Activated T-helper 17 cell treated with anti-CD3 and anti-CD28 coated beads, Interleukin-2, amount 50 U/mL, for 72 hours (primary cell): ENCODE measurements at regions not wholly inside any gene's neighbourhood (a gene's known extent, or its start where the extent isn't known, plus 50 kb on each side); places are given as distances from the start of the nearest gene placed in this dataset.

ENCODE experiments used
- ATAC-seq: fragments of 150-1000 bp; cut with Tn5 transposase; replicated peaks from 2 replicates; pipeline ENCODE4 v1.10.0; 2021; ENCODE audit warnings: mild to moderate bottlenecking, moderate library complexity
- H3K27ac Mint-ChIP-seq: one replicate; pipeline ENCODE4 v1.8.0; 2022; ENCODE audit warnings: mixed read lengths
- H3K27me3 Mint-ChIP-seq: one replicate; pipeline ENCODE4 v1.8.0; 2022; ENCODE audit warnings: mixed read lengths
- H3K36me3 Mint-ChIP-seq: one replicate; pipeline ENCODE4 v1.8.0; 2022; ENCODE audit warnings: low read depth, mild to moderate bottlenecking, mixed read lengths
- H3K4me1 Mint-ChIP-seq: one replicate; pipeline ENCODE4 v1.8.0; 2022; ENCODE audit warnings: mixed read lengths
- H3K4me3 Mint-ChIP-seq: one replicate; pipeline ENCODE4 v1.8.0; 2022; ENCODE audit warnings: mild to moderate bottlenecking, mixed read lengths
- H3K9me3 Mint-ChIP-seq: one replicate; pipeline ENCODE4 v1.8.0; 2022; ENCODE audit warnings: mixed read lengths

GRCh38 chr3:103601666-103602065, 1166.9 kb downstream of the ZPLD1 start:
- no peaks in the 10 kb centered on the region for H3K36me3 Mint-ChIP-seq
- H3K4me1 Mint-ChIP-seq: no peaks in the 10 kb centered on the region
- no peak overlapping the region for H3K4me3 Mint-ChIP-seq
- H3K27me3 Mint-ChIP-seq: no peaks in the 10 kb centered on the region
- no peak for ATAC-seq
- H3K9me3 Mint-ChIP-seq: peaks cover 5% of the 10 kb centered on the region
- H3K27ac Mint-ChIP-seq: no peak overlapping the region

DNA sequence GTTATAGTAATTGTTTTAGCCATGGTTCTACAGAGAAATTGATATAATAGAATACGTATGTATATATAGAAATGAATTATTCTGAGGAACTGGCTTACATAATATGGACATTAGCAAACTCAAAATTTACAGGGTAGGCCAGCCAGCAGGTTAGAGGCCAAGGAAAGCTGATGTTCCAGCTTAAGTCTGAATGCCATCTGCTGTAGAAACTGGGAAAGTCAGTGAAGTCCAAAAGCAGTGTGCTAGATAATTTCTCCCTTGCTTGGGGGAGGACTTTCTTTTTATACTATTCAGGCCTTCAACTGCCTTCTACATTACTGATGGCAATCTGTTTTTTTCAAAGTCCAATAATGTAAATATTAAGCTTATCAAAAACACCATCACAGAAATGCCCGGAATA, 1174.7 kb downstream of the ZPLD1 start:
- no peaks in the 10 kb centered on the region for H3K4me1 Mint-ChIP-seq

DNA sequence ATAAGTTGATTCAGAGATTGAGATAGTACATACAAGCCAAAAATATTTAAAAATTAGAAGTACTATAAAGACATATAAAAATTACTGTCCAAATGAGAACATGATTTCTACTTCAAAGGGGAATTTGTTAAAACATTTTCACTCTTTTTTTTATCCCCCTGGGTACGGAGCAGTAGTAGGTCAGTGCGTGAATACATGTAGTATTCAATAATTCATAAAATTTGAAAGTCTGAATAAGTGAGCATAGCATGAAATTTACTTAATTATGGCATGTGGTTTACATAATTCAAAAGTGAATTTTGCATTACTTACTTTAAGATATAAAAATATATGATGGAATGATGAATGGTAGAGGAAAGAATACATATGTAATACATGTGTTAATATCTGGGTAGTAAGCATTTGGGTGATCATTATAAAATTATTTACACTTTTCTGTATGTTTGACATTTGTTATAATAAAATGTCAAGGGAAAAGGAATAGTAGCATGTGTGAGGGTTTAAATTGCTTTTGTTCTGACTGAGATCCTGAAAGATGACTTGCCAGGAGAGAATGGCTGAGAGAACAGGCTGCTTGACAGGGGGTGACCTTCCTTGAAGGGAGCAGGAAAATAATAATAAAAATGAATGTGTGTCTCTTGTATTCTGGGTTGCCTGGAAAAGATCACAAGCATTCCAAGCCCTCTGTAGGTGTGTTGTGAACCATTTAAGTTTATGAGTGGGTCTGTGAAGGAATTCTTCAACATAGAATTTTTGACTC, 1178.8 kb downstream of the ZPLD1 start:
- no peak for ATAC-seq
- Mint-ChIP-seq H3K36me3 (no peaks in the 10 kb centered on the region), H3K27ac (no peak overlapping the region), H3K4me1 (no peaks in the 10 kb centered on the region), H3K9me3 (peaks cover 6% of the 10 kb centered on the region), H3K4me3 (no peak overlapping the region), H3K27me3 (no peaks in the 10 kb centered on the region)

More for the DNA sequence above, 1174.7 kb downstream of the ZPLD1 start:
- no peaks in the 10 kb centered on the region for H3K27me3 Mint-ChIP-seq
- no peak for ATAC-seq
- H3K27ac Mint-ChIP-seq: no peak overlapping the region
- H3K9me3 Mint-ChIP-seq: peaks cover 6% of the 10 kb centered on the region
- H3K36me3 Mint-ChIP-seq: no peaks in the 10 kb centered on the region
- no peak overlapping the region for H3K4me3 Mint-ChIP-seq

GRCh38 chr3:103614719-103615118, 1179.9 kb downstream of the ZPLD1 start:
- no peaks in the 10 kb centered on the region for H3K36me3 Mint-ChIP-seq
- ATAC-seq: no peak
- no peaks in the 10 kb centered on the region for H3K4me1 Mint-ChIP-seq
- H3K9me3 Mint-ChIP-seq: peaks cover 6% of the 10 kb centered on the region
- H3K4me3 Mint-ChIP-seq: no peak overlapping the region
- H3K27ac Mint-ChIP-seq: no peak overlapping the region
- no peaks in the 10 kb centered on the region for H3K27me3 Mint-ChIP-seq

GRCh38 chr3:103617961-103618360, 1183.1 kb downstream of the ZPLD1 start:
- H3K4me1 Mint-ChIP-seq: no peaks in the 10 kb centered on the region
- H3K27me3 Mint-ChIP-seq: no peaks in the 10 kb centered on the region
- H3K27ac Mint-ChIP-seq: no peak overlapping the region
- ATAC-seq: no peak
- H3K4me3 Mint-ChIP-seq: no peak overlapping the region
- peaks cover 12% of the 10 kb centered on the region for H3K9me3 Mint-ChIP-seq
- no peaks in the 10 kb centered on the region for H3K36me3 Mint-ChIP-seq

GRCh38 chr3:103624271-103624670, 1189.5 kb downstream of the ZPLD1 start:
- H3K4me3 Mint-ChIP-seq: no peak overlapping the region
- no peaks in the 10 kb centered on the region for H3K4me1 Mint-ChIP-seq
- H3K27ac Mint-ChIP-seq: no peak overlapping the region
- no peaks in the 10 kb centered on the region for H3K27me3 Mint-ChIP-seq
- H3K9me3 Mint-ChIP-seq: peaks cover 14% of the 10 kb centered on the region
- H3K36me3 Mint-ChIP-seq: no peaks in the 10 kb centered on the region
- no peak for ATAC-seq

DNA sequence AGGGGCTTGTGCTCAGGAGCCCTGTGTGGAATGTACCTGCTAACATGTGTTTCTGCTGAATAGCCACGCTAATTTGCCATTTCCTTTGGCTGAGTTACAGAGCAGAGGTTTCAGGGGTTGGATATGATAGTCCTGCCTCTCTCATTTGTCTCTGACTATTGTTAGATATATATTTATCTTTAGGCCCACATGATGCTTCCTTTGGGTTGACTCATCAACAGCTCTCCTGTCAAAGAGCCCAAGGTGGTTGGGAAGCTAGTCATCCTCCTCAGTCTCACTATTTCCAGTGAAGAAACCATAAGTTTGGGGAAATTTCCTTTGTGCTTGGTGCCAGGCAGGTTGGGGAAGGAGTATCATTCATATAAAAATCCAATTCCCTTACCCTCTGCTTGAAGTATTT, 1194.6 kb downstream of the ZPLD1 start:
- Mint-ChIP-seq H3K36me3 (no peaks in the 10 kb centered on the region), H3K4me1 (no peaks in the 10 kb centered on the region), H3K27me3 (no peaks in the 10 kb centered on the region), H3K9me3 (peaks cover 13% of the 10 kb centered on the region), H3K4me3 (no peak overlapping the region), H3K27ac (no peak overlapping the region)
- no peak for ATAC-seq

DNA sequence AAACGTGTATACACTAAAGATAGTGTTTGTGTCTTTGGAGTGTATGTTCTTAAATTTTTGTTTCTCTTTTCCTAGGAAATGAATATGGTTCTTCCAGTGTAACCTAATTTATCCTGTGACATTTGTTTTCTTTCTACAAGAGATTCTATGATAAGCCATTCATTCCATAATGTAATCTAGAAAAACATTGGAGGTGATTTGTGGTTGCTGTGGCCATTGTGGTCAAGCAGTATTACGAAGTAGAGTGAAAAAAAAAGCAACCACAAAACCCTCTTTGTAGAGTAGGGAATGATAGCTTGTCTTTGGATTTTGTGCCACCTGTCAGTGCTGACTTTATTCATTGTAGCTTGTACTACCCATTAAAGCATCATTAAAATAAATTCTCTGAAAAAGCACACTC, 1209.6 kb downstream of the ZPLD1 start:
- no peak overlapping the region for H3K4me3 Mint-ChIP-seq
- ATAC-seq: no peak
- no peak overlapping the region for H3K27ac Mint-ChIP-seq
- no peaks in the 10 kb centered on the region for H3K9me3 Mint-ChIP-seq
- no peaks in the 10 kb centered on the region for H3K36me3 Mint-ChIP-seq
- H3K4me1 Mint-ChIP-seq: no peaks in the 10 kb centered on the region
- H3K27me3 Mint-ChIP-seq: no peaks in the 10 kb centered on the region

DNA sequence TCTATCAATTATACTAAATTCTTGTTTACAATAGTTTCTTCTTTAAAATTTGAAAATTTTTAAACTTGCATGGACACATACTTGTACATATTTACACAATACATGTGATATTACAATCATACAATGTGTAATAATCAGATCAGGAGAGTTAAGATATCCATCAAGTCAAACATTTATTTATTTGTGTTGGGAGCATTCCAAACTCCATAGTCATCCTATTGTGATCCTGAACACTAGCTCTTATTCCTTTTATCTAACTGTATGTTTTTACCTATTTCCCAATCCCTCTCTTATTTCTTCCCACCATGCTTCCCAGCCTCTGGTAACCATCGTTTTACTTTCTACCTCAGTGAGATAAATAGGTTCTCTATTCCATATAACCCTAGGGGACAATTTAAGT, 1219.2 kb downstream of the ZPLD1 start:
- no peak for ATAC-seq
- Mint-ChIP-seq H3K36me3 (no peaks in the 10 kb centered on the region), H3K4me3 (no peak overlapping the region), H3K27me3 (no peaks in the 10 kb centered on the region), H3K4me1 (no peaks in the 10 kb centered on the region), H3K27ac (no peak overlapping the region), H3K9me3 (peaks cover 4% of the 10 kb centered on the region)

- no peak for ATAC-seq
- H3K36me3 Mint-ChIP-seq: no peaks in the 10 kb centered on the region
- no peak overlapping the region for H3K27ac Mint-ChIP-seq
These were observed 1222.9 kb downstream of the ZPLD1 start for GRCh38 chr3:103657756-103658155.

DNA sequence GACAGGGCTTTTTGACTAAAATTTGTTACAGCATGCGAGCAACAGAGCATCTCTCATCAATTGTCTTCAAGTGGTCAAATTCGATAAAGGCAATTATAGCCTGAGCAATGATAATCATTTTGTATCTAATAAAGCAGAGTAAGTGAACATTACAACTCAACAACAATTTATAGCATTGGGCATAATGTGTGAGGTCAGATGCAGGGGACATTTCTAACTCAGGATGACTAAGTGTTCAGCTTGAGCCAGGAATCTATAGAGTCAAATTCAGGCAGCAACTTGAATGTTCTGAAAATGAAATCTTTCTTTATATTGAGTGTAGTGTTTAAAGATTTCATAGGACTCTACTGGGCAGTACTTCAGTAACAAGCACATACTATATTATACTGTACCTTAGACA, 1226.0 kb downstream of the ZPLD1 start:
- Mint-ChIP-seq H3K4me3 (no peak overlapping the region), H3K27ac (no peak overlapping the region), H3K9me3 (peaks cover 8% of the 10 kb centered on the region), H3K4me1 (no peaks in the 10 kb centered on the region), H3K36me3 (no peaks in the 10 kb centered on the region), H3K27me3 (no peaks in the 10 kb centered on the region)
- ATAC-seq: no peak

More at GRCh38 chr3:103657756-103658155, 1222.9 kb downstream of the ZPLD1 start:
- H3K9me3 Mint-ChIP-seq: peaks cover 4% of the 10 kb centered on the region
- no peaks in the 10 kb centered on the region for H3K27me3 Mint-ChIP-seq
- H3K4me3 Mint-ChIP-seq: no peak overlapping the region
- no peaks in the 10 kb centered on the region for H3K4me1 Mint-ChIP-seq

DNA sequence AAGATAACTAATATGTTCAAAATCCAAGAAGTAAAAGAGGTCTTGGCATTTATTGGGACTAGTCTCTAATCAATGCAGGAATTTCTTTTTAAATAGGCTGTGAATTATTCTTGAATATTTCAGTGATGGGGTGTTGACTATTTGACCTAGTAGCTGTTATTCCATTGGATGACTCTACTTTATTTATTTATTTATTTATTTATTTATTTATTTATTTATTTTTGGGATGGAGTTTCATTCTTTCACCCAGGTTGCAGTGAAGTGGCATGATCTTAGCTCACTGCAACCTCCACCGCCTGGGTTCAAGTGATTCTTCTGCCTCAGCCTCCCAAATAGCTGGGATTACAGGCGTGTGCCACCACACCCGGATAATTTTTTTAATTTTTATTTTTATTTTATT, 1227.8 kb downstream of the ZPLD1 start:
- Mint-ChIP-seq H3K9me3 (peaks cover 8% of the 10 kb centered on the region), H3K4me3 (no peak overlapping the region), H3K36me3 (no peaks in the 10 kb centered on the region), H3K4me1 (no peaks in the 10 kb centered on the region), H3K27ac (no peak overlapping the region), H3K27me3 (no peaks in the 10 kb centered on the region)
- ATAC-seq: no peak

GRCh38 chr3:103672346-103672745, 1237.5 kb downstream of the ZPLD1 start:
- no peak for ATAC-seq
- Mint-ChIP-seq H3K27ac (no peak overlapping the region), H3K9me3 (no peaks in the 10 kb centered on the region), H3K4me3 (no peak overlapping the region), H3K36me3 (no peaks in the 10 kb centered on the region), H3K4me1 (no peaks in the 10 kb centered on the region), H3K27me3 (no peaks in the 10 kb centered on the region)

GRCh38 chr3:103684904-103685303, 1250.1 kb downstream of the ZPLD1 start:
- Mint-ChIP-seq H3K36me3 (no peaks in the 10 kb centered on the region), H3K4me1 (no peaks in the 10 kb centered on the region), H3K9me3 (peaks cover 6% of the 10 kb centered on the region), H3K4me3 (no peak overlapping the region), H3K27me3 (no peaks in the 10 kb centered on the region), H3K27ac (no peak overlapping the region)
- ATAC-seq: no peak

GRCh38 chr3:103685939-103686338, 1251.1 kb downstream of the ZPLD1 start:
- Mint-ChIP-seq H3K4me3 (no peak overlapping the region), H3K9me3 (peaks cover 8% of the 10 kb centered on the region), H3K36me3 (no peaks in the 10 kb centered on the region), H3K4me1 (no peaks in the 10 kb centered on the region), H3K27ac (no peak overlapping the region), H3K27me3 (no peaks in the 10 kb centered on the region)
- no peak for ATAC-seq

DNA sequence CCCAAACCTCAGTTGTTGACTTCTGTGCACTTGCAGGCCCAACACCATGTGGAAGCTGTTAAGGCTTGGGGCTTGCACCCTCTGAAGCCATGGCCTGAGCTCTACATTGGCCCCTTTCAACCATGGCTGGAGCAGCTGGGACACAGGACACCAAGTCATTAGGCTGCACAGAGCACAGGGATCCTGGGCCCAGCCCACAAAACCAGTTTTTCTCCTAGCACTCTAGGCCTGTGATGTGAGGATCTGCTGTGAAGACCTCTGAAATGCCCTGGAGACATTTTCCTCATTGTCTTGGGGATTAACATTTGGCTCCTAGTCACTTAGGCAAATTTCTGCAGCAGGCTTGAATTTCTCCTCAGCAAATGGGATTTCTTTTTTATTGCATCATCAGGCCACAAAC, 1255.7 kb downstream of the ZPLD1 start:
- Mint-ChIP-seq H3K36me3 (no peaks in the 10 kb centered on the region), H3K4me3 (no peak overlapping the region), H3K9me3 (peaks cover 8% of the 10 kb centered on the region), H3K4me1 (no peaks in the 10 kb centered on the region), H3K27me3 (no peaks in the 10 kb centered on the region), H3K27ac (no peak overlapping the region)
- ATAC-seq: no peak
